GM23338 (cell line): ENCODE measurements at regions not wholly inside any gene's neighbourhood (a gene's known extent, or its start where the extent isn't known, plus 50 kb on each side); places are given as distances from the start of the nearest gene placed in this dataset.
"Not testable (repeated sequence)": the region's sequence is repeated elsewhere in the genome, so short reads cannot be mapped to it uniquely, and the experiment has no call there.

Experiments
- ATAC-seq: fragments of 200-7000 bp; cut with Tn5 transposase; 3 replicates; pipeline ENCODE4 v1.9.1; 2020
- DNase-seq: peaks from one replicate; pipeline ENCODE4 v3.0.0-alpha.2; 2015; ENCODE audit warnings: low spot score
- H2AFZ ChIP-seq: fragments of 200-600 bp; sonication (generic); 2 replicates; pipeline ENCODE4 v1.8.0; 2016; ENCODE audit warnings: antibody characterized with exemption, mild to moderate bottlenecking, moderate library complexity
- H3F3A ChIP-seq: fragments of 200-600 bp; sonication (generic); replicated peaks from 2 replicates; pipeline ENCODE4 v1.8.0; 2017; ENCODE audit warnings: antibody characterized with exemption, mixed run types, low read depth
- H3K27ac ChIP-seq: fragments of 200-600 bp; sonication (generic); 2 replicates; pipeline ENCODE4 v1.6.1; 2016; ENCODE audit warnings: low read depth
- H3K27me3 ChIP-seq: fragments of 200-600 bp; sonication (generic); 2 replicates; pipeline ENCODE4 v1.8.0; 2016; ENCODE audit warnings: mild to moderate bottlenecking, mixed run types, moderate library complexity; ENCODE audit not compliant: insufficient read depth
- H3K36me3 ChIP-seq: fragments of 200-600 bp; sonication (generic); 2 replicates; pipeline ENCODE4 v1.8.0; 2016; ENCODE audit warnings: mild to moderate bottlenecking; ENCODE audit not compliant: insufficient read depth
- H3K4me1 ChIP-seq: fragments of 200-600 bp; sonication (generic); 2 replicates; pipeline ENCODE4 v1.8.0; 2016; ENCODE audit warnings: mild to moderate bottlenecking, moderate library complexity; ENCODE audit not compliant: insufficient read depth
- H3K4me2 ChIP-seq: fragments of 200-600 bp; sonication (generic); 2 replicates; pipeline ENCODE4 v1.7.1; 2017; ENCODE audit warnings: mixed run types
- H3K4me3 ChIP-seq: fragments of 200-600 bp; sonication (generic); 2 replicates; pipeline ENCODE4 v1.6.1; 2016; ENCODE audit warnings: mixed run types
- H3K79me2 ChIP-seq: fragments of 200-600 bp; sonication (generic); replicated peaks from 2 replicates; pipeline ENCODE4 v1.8.0; 2017; ENCODE audit warnings: mild to moderate bottlenecking; ENCODE audit not compliant: insufficient read depth
- H3K9me2 ChIP-seq: fragments of 200-600 bp; sonication (generic); 2 replicates; pipeline ENCODE4 v1.8.0; 2017; ENCODE audit not compliant: insufficient read depth
- H4K20me1 ChIP-seq: fragments of 200-600 bp; sonication (generic); replicated peaks from 2 replicates; pipeline ENCODE4 v1.8.0; 2017; ENCODE audit warnings: mild to moderate bottlenecking; ENCODE audit not compliant: insufficient read depth
- H3K27ac Mint-ChIP-seq: 2 replicates; pipeline ENCODE4 v1.8.0; 2020; ENCODE audit warnings: inconsistent platforms, mild to moderate bottlenecking, moderate library complexity, mixed read lengths
- H3K27me3 Mint-ChIP-seq: 3 replicates; pipeline ENCODE4 v1.8.0; 2022; ENCODE audit warnings: low read depth, mild to moderate bottlenecking, moderate library complexity, mixed read lengths, inconsistent platforms; ENCODE audit not compliant: insufficient read depth, poor library complexity
- H3K36me3 Mint-ChIP-seq: 3 replicates; pipeline ENCODE4 v1.8.0; 2021; ENCODE audit warnings: low read depth, mild to moderate bottlenecking, inconsistent platforms, moderate library complexity, mixed read lengths
- H3K4me1 Mint-ChIP-seq: 3 replicates; pipeline ENCODE4 v1.8.0; 2020; ENCODE audit warnings: mild to moderate bottlenecking, inconsistent platforms, mixed read lengths
- H3K4me3 Mint-ChIP-seq: 3 replicates; pipeline ENCODE4 v1.8.0; 2021; ENCODE audit warnings: moderate library complexity, mild to moderate bottlenecking, inconsistent platforms, mixed read lengths
- H3K9me3 Mint-ChIP-seq: 3 replicates; pipeline ENCODE4 v1.8.0; 2020; ENCODE audit warnings: moderate library complexity, mild to moderate bottlenecking, inconsistent platforms, mixed read lengths
- CREB1 ChIP-seq: fragments of 250-450 bp; sonication (Bioruptor Pico); IDR thresholded peaks from 2 replicates; pipeline ENCODE4 v1.5.0; 2020; ENCODE audit warnings: low read depth, mild to moderate bottlenecking, moderate library complexity
- EZH2 ChIP-seq: fragments of 200-600 bp; sonication (generic); IDR thresholded peaks from one replicate; pipeline ENCODE4 v1.8.0; 2017; ENCODE audit warnings: antibody characterized with exemption, mild to moderate bottlenecking, low read depth; ENCODE audit not compliant: unreplicated experiment
- EZH2phosphoT487 ChIP-seq: fragments of 200-600 bp; sonication (generic); IDR thresholded peaks from one replicate; pipeline ENCODE4 v1.8.1; 2018; ENCODE audit warnings: antibody characterized with exemption; ENCODE audit not compliant: unreplicated experiment
- JUNB ChIP-seq: IDR thresholded peaks from one replicate; pipeline ENCODE4 v1.6.1; 2016; ENCODE audit warnings: antibody characterized with exemption; ENCODE audit not compliant: unreplicated experiment
- POLR2AphosphoS5 ChIP-seq: IDR thresholded peaks from 2 replicates; pipeline ENCODE4 v1.6.1; 2016; ENCODE audit warnings: antibody characterized with exemption, low read depth
- STAT1 ChIP-seq: IDR thresholded peaks from one replicate; pipeline ENCODE4 v1.6.1; 2016; ENCODE audit warnings: antibody characterized with exemption; ENCODE audit not compliant: unreplicated experiment
- ZNF331 ChIP-seq: fragments of 250-450 bp; sonication (Bioruptor Pico); IDR thresholded peaks from 2 replicates; pipeline ENCODE4 v1.5.0; 2020; ENCODE audit warnings: low read depth, mild to moderate bottlenecking, moderate library complexity
- TF ChIP-seq, protein P1 (sequence below): IDR thresholded peaks from 2 replicates; pipeline ENCODE4 v1.6.1; 2016; ENCODE audit warnings: antibody characterized with exemption
- TF ChIP-seq, protein P2 (sequence below), 2 experiments: fragments of 200-600 bp in 1 of 2; sonication (generic) in 1 of 2; conservative IDR thresholded peaks; 2 replicates each; pipeline versions ENCODE4 v1.5.1 to v1.6.1; 2016 to 2017; ENCODE audit warnings: antibody characterized with exemption in 2 of 2, low read depth in 2 of 2, mild to moderate bottlenecking in 2 of 2, moderate library complexity in 1 of 2
- TF ChIP-seq, protein P3 (sequence below): fragments of 250-450 bp; sonication (Bioruptor Pico); IDR thresholded peaks from 2 replicates; pipeline ENCODE4 v1.5.0; 2020; ENCODE audit warnings: mild to moderate bottlenecking, moderate library complexity

DNA sequence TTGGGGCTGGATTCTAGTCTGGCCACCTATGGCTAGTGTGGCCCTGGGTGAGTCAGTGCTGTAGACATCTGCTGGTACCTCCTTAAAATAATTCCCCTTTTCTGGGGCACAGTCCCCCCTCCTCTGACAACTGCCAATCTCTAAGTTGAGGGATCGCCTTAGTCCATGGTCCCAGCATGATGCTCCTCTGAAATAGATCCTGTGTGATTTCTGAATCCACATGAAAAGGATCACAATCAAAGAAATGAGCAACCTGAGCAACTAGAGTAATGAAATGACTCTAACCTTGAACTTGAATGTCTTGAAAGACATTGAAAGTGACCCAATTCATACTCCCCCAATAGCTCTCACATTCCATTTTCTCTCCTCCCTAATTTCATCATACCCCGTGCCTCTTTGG is 332.5 kb downstream of the VRK1 start (continued):
- TF ChIP-seq EZH2 (no peak), JUNB (no peak), CREB1 (CRISPR knock-in tag) (no peak), STAT1 (no peak), POLR2AphosphoS5 (no peak)
- TF ChIP-seq, protein P1, sequence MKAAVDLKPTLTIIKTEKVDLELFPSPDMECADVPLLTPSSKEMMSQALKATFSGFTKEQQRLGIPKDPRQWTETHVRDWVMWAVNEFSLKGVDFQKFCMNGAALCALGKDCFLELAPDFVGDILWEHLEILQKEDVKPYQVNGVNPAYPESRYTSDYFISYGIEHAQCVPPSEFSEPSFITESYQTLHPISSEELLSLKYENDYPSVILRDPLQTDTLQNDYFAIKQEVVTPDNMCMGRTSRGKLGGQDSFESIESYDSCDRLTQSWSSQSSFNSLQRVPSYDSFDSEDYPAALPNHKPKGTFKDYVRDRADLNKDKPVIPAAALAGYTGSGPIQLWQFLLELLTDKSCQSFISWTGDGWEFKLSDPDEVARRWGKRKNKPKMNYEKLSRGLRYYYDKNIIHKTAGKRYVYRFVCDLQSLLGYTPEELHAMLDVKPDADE = no peak
- TF ChIP-seq, protein P2, sequence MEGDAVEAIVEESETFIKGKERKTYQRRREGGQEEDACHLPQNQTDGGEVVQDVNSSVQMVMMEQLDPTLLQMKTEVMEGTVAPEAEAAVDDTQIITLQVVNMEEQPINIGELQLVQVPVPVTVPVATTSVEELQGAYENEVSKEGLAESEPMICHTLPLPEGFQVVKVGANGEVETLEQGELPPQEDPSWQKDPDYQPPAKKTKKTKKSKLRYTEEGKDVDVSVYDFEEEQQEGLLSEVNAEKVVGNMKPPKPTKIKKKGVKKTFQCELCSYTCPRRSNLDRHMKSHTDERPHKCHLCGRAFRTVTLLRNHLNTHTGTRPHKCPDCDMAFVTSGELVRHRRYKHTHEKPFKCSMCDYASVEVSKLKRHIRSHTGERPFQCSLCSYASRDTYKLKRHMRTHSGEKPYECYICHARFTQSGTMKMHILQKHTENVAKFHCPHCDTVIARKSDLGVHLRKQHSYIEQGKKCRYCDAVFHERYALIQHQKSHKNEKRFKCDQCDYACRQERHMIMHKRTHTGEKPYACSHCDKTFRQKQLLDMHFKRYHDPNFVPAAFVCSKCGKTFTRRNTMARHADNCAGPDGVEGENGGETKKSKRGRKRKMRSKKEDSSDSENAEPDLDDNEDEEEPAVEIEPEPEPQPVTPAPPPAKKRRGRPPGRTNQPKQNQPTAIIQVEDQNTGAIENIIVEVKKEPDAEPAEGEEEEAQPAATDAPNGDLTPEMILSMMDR (conservative IDR thresholded peaks at IDR 0.05; ENCODE audit: low read depth in 2 of 2) = no peak

DNA sequence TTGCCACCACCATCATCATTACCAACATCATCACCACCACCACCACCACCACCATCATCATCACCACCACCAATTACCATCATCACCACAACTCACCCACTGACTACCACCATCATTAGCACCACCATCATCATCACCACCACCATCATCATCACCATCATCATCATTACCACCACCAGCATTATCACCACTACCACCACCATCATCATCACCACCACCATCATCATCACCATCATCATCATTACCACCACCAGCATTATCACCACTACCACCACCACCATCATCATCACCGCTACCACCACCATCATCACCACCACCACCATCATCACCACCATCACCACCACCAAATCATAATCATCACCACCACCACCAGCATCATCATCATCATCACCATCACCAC is 338.7 kb downstream of the VRK1 start:
- not testable (repeated sequence) for H3K27ac Mint-ChIP-seq, H3K79me2 ChIP-seq, H3K9me2 ChIP-seq, H3K4me1 Mint-ChIP-seq, H3K27me3 Mint-ChIP-seq, H3K27ac ChIP-seq, ATAC-seq, H3K27me3 ChIP-seq, H3K4me1 ChIP-seq, H3K9me3 Mint-ChIP-seq, H4K20me1 ChIP-seq, H2AFZ ChIP-seq, H3K4me3 ChIP-seq, H3K36me3 ChIP-seq, H3K36me3 Mint-ChIP-seq, H3K4me2 ChIP-seq, DNase-seq, H3F3A ChIP-seq, H3K4me3 Mint-ChIP-seq

DNA sequence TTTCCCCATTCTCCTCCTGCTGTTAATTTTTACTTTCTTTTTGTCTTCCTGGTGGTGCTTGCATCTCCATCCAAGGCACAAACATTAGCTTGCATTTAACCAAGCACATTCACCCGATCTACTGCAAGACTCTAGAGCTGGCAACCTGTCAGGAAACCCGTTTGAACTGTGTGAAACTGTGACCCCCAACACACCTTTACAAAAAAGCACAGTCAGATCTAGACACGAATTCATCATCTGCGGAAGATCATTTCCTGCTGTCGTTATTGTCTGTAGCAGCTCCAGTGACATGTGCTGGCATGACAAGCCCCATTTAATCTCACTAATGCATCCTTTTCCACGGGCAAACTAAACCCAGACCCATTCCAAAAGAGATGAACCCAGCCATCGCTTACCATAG is 340.5 kb downstream of the VRK1 start:
- DNase-seq (no peak), ATAC-seq (no peak)
- Mint-ChIP-seq H3K27me3 (no peaks in the 10 kb centered on the region), H3K36me3 (peaks cover 4% of the 10 kb centered on the region; the same call in 1 of the 3 replicates), H3K27ac (no peak overlapping the region), H3K9me3 (peaks cover 5% of the 10 kb centered on the region), H3K4me3 (no peak overlapping the region), H3K4me1 (no peaks in the 10 kb centered on the region)
- Histone ChIP-seq H3K27ac (no peak overlapping the region), H3K36me3 (no peaks in the 10 kb centered on the region), H3K9me2 (no peaks in the 10 kb centered on the region), H2AFZ (no peak overlapping the region), H3K79me2 (no peaks in the 10 kb centered on the region), H3K4me2 (no peak overlapping the region), H3K4me3 (no peak overlapping the region), H3K4me1 (no peaks in the 10 kb centered on the region), H3K27me3 (no peaks in the 10 kb centered on the region), H3F3A (no peaks in the 10 kb centered on the region), H4K20me1 (no peaks in the 10 kb centered on the region)
- TF ChIP-seq POLR2AphosphoS5 (no peak), EZH2 (no peak), EZH2phosphoT487 (no peak), CREB1 (CRISPR knock-in tag) (no peak), ZNF331 (CRISPR knock-in tag) (no peak)
- TF ChIP-seq, protein P3, sequence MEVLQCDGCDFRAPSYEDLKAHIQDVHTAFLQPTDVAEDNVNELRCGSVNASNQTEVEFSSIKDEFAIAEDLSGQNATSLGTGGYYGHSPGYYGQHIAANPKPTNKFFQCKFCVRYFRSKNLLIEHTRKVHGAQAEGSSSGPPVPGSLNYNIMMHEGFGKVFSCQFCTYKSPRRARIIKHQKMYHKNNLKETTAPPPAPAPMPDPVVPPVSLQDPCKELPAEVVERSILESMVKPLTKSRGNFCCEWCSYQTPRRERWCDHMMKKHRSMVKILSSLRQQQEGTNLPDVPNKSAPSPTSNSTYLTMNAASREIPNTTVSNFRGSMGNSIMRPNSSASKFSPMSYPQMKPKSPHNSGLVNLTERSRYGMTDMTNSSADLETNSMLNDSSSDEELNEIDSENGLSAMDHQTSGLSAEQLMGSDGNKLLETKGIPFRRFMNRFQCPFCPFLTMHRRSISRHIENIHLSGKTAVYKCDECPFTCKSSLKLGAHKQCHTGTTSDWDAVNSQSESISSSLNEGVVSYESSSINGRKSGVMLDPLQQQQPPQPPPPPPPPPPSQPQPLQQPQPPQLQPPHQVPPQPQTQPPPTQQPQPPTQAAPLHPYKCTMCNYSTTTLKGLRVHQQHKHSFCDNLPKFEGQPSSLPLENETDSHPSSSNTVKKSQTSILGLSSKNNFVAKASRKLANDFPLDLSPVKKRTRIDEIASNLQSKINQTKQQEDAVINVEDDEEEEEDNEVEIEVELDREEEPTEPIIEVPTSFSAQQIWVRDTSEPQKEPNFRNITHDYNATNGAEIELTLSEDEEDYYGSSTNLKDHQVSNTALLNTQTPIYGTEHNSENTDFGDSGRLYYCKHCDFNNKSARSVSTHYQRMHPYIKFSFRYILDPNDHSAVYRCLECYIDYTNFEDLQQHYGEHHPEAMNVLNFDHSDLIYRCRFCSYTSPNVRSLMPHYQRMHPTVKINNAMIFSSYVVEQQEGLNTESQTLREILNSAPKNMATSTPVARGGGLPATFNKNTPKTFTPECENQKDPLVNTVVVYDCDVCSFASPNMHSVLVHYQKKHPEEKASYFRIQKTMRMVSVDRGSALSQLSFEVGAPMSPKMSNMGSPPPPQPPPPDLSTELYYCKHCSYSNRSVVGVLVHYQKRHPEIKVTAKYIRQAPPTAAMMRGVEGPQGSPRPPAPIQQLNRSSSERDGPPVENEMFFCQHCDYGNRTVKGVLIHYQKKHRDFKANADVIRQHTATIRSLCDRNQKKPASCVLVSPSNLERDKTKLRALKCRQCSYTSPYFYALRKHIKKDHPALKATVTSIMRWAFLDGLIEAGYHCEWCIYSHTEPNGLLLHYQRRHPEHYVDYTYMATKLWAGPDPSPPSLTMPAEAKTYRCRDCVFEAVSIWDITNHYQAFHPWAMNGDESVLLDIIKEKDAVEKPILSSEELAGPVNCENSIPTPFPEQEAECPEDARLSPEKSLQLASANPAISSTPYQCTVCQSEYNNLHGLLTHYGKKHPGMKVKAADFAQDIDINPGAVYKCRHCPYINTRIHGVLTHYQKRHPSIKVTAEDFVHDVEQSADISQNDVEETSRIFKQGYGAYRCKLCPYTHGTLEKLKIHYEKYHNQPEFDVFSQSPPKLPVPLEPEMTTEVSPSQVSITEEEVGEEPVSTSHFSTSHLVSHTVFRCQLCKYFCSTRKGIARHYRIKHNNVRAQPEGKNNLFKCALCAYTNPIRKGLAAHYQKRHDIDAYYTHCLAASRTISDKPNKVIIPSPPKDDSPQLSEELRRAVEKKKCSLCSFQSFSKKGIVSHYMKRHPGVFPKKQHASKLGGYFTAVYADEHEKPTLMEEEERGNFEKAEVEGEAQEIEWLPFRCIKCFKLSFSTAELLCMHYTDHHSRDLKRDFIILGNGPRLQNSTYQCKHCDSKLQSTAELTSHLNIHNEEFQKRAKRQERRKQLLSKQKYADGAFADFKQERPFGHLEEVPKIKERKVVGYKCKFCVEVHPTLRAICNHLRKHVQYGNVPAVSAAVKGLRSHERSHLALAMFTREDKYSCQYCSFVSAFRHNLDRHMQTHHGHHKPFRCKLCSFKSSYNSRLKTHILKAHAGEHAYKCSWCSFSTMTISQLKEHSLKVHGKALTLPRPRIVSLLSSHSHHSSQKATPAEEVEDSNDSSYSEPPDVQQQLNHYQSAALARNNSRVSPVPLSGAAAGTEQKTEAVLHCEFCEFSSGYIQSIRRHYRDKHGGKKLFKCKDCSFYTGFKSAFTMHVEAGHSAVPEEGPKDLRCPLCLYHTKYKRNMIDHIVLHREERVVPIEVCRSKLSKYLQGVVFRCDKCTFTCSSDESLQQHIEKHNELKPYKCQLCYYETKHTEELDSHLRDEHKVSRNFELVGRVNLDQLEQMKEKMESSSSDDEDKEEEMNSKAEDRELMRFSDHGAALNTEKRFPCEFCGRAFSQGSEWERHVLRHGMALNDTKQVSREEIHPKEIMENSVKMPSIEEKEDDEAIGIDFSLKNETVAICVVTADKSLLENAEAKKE = no peak
